Stimulated activated CD8-positive, alpha-beta memory T cell treated with anti-CD3 and anti-CD28 coated beads, Interleukin-15, amount 100 ng/mL, for 4 hours (primary cell): ENCODE measurements at regions not wholly inside any gene's neighbourhood (a gene's known extent, or its start where the extent isn't known, plus 50 kb on each side); places are given as distances from the start of the nearest gene placed in this dataset.
"Not testable (repeated sequence)": the region's sequence is repeated elsewhere in the genome, so short reads cannot be mapped to it uniquely, and the experiment has no call there.

Experiments
- DNase-seq, 2 donors: peaks; one replicate each; pipeline ENCODE4 v3.0.0-alpha.2; 2020; ENCODE audit warnings: low read depth in 2 of 2

DNA sequence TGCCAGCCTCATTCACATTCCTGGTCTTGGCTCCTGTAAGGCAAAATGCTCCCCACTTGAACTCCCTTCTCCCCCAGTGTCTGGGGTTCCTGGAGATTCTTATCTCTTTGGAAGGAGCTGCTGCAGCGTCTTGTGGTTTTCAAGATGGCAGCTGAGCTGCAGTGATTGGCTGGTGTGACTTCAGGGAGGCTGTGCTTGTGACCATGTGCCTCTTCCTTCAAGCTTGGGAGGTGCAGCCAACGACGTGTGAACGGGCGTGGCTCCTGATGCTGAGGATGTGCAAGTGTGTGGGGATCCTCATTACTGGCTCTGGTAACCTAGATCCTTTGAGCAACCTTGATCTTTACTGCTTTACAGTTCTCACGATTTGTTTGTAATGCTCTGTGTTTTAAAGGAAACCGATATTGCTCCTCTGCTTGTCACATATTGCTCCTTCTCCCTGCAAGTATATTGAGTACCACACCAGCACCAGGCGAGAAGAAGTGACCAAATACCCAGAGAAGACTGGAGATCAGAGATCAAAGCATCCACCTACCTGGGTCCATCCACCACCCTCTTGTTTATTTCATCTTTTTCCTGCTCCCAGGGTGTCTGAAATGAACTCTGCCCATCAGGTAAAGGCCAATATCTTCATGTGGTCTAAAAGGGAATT lies 208.5 kb downstream of the FGF9 start:
- DNase-seq: no peak

DNA sequence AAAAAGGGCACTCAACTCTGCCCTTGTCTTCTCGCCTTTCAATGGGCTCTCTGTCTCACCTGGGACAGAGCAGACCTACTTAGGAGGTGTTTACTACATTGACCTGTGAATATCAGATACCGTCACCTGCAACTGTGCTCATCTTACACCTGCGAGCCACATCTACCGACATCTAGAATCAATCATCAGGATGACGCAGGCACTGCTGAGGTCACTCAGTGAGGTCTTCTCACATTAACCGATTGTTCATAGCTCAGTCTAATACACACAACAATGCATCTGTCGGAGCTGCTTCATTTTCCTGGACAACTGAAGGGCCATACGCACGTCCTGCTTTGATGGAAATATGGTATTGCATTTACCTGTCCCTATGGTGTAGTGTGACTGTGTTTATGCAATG lies 211.9 kb downstream of the FGF9 start:
- DNase-seq: no peak

DNA sequence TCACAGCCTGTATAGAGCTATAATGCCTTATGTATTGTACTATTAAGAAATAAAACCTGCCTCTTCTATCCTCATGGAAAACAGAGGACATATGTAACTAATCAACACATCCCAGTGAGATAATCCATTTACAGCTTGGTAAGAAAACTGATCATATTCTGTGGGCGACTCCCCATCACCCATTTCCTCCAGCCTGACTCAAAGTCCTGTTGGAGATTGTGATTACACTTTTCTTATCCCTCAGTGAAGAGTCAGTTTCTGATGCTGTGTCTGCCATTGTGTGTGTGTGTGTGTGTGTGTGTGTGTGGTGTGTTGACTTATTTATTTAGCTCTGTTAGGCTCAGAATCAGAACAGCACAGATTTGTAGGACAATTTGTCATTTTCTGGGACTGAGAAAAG lies 212.8 kb downstream of the FGF9 start:
- DNase-seq: no peak

DNA sequence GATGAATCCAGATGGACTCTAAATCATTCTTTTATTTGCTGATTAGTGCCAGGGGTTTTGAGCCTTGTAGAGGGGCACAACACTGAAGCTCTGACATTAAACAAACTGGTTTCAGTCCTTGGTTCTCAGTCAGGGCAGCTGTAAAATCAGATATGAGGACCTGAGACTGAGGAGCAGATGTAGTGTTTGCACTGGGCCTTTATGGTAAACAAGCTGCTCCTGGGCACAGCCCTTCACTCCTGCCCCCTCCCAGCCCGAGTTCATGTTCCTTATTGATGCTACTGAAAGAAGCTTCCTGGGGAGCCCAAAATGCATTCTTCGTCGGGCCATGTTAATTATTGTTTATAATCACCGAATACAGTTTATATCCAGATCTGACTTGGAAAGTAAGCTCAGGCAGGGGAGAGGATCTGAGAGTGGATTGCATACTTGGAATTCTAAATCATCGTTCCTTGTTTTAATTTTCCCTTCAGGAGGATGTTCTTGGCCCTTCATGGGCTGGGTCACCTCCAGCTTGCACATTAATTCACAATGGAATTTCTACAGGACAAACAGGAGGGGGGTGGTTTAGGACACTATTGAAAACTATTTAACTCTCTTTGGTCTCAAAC lies 213.5 kb downstream of the FGF9 start:
- DNase-seq: no peak

DNA sequence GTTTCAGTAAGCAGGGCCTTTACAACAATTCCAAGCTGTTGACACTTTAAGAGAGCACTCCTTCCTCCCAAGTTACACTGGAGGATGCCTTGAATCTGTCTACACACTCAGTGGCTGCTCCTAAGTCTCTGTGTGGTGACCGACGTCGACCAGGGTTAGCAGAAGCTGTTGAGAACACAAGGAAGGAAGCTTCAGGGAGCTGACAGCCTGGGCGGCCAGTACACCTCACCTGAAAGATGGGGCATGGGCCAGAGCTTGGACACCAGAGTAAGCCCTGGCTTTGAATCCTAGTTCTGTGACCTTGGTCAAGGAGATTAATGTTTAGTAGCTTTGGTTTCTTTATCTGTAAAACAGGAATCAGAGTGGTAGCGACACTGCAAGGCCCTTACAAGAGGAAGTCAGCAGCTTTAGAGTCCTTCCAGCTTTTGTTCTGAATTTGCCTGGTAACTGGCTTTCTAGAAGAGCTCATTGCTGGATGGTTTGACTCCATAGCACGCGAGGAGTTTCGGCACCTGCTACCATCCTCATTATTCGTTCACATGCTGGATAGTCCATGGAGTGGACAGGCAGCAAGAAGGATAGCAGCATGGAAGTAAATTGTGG lies 214.2 kb downstream of the FGF9 start:
- DNase-seq: no peak

DNA sequence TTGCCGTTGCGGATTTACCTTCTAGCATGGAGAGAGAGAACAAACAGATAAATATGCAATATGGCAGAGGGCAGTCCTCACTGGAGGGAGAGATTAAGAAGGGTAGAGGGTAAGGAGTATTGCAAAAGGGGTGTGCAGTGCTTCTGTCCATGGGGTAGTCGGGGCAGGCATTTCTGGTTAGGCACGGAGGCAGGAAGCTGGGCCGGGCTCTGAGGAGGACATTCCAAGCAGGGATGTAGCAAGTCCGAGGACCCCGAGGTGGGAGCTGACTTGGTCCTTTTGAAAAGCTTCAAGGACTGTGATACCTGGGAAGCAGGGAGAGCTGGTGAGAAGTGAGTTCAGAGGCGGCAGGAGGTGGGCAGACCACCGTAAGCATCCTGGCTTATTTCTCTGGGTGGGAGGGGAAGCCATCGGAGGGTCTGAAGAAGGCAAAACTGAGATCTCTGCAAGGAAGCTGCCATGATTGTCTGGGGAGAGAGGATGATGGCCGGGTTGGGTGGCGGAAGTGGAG lies 214.9 kb downstream of the FGF9 start:
- no peak for DNase-seq

DNA sequence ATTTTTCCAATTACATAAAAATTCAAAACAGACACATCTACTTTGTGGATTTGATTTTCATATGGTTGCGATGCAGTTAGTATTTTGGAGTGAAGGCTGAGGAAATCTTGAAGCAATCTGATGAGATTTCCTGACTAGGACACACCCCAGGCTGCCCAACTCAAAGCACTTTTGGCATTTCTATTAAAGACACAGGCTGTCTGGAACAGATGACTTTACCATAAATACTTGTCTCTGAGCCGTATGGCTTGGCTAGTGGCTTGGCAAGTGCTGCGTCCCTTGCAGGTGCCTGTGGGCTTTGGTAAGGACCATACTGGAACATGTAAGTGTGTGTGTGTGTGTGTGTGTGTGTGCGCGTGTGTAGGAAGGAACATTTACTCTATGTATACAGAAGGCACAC lies 218.8 kb downstream of the FGF9 start:
- no peak for DNase-seq

DNA sequence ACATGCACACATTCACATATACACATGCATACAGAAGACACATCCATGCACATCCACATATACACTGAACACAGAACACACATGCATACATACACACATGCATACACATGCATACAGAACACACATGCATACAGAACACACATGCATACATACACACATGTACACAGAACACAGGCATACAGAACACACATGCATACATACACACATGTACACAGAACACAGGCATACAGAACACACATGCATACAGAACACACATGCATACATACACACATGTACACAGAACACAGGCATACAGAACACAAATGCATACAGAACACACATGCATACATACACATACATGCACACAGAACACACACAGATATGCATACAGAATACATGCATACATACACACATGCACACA lies 219.3 kb downstream of the FGF9 start:
- DNase-seq: not testable (repeated sequence)

DNA sequence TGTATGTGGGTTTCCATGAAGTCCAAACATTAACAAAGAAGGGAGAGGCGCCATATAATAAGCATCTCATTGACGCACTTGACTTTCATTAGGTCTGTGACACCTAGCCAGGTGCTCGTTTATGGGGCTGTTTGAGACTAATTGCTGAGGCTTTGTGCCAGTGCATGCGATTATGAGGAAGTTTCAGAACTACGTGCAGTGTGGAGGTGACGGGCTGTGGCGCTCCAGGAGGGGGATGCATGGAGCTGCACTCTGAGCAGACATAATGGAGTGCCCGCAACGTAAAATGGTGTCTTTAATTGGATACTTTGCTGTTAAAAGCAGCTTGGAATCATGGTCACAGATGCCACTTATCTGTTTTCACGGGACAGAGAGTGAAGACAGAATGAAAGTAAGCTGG lies 223.2 kb downstream of the FGF9 start:
- no peak for DNase-seq

DNA sequence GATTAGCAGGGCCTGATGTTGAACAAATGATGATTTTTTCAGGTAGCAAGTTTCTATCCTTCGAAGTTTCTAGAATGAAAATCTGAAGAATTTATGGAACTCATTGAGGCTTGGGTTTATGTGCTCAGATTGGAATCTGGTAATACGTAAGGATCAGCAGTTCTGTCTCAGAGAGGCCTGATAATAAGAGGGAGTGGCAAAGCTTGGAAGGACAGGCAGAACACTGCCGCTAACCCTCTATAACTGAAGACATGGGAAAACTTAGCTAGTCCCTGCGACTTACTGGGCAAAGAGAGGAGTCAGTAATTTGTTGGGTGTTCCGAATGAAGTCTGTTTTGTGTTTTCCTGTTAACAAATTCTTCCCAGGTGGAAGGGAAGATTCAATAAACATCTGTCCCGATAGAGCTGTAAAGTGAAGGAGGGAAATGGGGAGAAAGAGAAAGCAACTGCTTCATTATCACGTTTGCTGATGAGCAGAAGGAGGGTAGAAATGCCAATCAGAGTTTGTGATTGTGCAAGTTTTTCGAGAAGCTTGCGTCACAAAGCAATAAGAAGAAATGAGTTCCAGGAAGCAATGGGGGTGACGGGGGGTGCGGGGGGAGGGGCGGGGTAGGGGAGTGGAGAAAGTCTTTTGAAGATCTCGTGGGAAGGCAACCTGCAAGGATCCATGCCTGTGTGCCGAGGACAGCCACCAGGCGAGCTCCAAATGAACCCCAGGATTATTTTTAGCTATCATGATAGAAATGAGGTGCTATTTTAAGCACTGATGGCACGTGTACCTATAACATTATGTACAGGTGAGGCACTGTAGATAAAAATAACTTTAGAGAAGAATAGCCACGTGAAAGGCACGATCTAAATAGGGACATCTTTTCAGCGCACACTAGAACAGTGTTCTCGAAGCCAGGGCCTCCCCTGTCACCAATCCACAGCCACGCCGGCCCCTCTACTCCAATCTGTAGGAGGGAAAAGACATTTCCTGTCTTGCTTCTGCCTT lies 224.1 kb downstream of the FGF9 start:
- no peak for DNase-seq

DNA sequence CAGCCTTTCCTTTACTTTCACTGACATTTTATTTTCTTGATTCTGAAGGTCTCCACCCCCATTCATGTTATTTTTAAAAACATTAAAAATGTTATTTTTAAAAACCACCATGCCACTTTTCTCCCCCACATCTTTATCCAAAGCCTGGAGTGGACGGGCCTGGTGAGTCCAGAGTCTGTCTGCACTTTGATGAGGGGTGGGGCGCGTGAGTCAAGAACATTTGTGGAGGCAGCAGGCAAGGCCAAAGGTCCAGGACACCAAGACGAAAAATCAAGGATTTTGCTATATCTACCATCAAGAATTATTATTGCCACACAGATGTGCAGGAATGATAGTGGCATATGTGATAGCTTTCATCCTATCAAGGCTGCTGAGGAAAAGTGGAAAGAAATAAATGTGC lies 224.9 kb downstream of the FGF9 start:
- no peak for DNase-seq

DNA sequence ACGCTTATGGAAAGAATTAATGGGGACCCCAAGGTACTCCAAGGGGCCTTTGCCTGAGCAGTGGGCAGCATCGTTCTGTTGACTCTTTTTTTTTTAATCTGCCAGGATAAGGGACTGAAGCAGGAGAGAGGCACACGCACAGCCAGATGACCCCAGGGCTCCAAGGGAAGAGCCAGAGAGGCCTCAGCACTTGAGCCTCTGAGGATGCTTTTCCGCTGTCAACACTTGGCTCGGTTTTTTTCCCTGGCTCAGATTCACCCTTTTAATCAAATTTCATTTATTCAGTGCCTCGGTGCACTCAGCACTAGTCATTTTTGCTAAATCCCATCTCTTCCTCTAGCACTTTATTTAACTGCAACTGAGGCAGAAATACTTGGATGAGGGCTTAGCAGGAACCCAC lies 226.3 kb downstream of the FGF9 start:
- no peak for DNase-seq

DNA sequence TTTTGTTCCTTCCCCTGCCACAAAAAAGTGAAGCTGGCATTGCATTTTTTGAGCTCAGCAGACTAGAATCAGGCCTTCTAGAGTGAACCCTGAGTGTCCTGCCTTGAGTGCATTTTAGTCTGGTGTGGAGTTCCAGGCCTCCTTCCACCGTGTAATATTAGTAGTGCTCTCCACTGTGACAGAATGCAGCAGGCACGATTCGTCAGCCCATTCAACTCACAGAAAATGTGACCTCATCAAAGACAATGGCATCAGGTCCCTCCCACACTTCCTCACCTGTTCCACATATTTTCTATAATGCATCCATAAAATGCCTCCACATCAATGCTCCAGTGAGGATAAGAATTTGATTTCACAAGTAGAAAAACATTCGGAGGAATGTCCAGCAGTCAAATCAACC lies 227.6 kb downstream of the FGF9 start:
- DNase-seq: no peak

DNA sequence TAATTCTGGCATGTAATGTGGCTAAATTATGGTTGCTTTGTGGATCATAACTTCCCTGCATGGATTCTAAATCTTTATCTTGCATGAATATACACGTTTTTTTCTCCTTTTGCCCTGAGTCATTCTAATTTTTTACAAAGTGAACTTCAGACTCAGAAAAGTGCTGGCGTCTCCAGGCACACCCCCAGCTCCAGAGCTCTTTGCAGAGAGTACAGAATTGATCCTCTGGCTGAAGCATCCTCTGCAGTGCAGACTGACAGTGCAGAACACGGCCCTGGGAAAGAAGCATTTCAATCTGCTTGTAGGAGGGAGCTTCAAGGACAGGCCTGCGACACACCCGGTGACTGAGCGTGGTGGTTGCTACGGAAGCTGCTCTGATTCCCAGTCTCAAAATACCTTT lies 228.1 kb downstream of the FGF9 start:
- no peak for DNase-seq

DNA sequence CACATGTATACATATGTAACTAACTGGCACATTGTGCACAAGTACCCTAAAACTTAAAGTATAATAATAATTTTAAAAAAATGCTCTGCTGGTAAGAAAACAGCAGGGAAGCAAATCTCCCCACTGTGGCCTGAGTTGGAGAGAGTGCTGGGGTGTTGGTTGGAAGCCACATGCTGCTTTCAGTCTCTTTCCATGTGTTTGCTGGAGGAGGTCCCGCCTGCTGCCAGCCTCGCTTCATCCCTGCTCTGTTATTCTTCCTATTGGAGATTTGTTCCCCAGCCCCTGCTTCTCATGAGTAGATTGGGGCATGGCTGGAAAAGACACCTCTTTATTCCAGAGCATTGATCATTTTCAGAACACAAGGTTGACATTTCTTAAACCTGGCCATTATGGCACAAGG lies 230.5 kb downstream of the FGF9 start:
- DNase-seq: no peak

DNA sequence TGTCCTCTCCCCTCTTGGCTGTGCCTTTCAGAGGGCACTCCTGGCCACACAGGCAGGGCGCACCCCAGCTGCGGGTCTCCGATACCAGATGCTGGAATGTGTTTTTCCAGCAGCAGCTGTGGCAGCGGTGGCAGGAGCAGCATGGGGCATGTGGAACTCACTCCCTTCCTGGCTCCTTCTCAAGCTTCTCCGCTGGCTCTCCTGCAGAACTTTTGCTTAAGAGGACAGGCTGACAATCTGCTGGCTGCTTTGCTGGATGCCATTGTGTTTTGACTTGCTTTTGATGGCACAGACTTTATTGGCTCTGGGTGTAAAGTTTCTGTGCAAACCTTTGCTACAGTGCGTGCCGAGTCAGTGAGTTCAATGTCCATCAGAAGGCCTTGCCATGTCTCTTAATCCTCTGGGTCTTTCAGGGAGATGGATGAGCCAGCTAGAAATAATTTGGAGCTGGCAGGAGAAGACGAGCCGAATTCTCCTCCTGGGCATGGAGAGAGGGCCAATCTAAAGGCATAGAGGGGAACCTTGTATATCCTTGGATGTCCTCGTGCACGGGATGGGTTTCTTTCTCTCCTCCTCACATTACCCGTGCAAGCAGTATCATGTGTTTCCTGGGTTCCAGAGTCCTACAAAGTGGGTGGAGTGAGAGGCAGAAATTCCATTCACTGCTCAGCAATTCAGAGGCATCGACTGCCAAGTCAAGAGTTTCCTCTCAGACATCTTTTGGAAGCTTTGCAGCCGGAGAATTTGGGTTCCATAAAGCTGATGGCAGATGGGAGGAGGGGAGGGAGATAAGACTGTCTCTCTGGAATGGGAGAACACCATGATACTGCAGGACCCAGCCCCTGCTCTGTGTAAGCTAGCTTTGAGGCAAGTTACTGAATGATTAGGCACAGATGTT lies 231.2 kb downstream of the FGF9 start:
- no peak for DNase-seq

DNA sequence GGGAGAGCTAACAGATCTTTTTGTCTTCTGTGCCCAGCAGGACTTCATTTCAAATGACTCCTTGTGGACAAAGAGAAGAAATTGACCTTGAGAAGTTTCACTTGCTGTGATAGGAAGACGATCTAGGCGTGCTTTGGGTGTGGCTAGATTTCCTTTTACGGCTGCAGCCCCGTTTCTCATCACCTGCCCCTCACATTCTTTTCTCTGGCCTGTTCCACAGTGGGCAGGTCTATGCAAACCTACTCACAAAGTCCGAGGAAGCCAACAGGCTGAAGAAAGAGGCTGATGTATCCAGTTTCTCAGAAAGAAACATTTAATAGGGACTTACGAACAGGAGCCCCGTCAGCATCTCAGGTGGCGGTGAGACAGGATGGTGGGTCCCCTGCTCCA lies 231.8 kb downstream of the FGF9 start:
- no peak for DNase-seq

DNA sequence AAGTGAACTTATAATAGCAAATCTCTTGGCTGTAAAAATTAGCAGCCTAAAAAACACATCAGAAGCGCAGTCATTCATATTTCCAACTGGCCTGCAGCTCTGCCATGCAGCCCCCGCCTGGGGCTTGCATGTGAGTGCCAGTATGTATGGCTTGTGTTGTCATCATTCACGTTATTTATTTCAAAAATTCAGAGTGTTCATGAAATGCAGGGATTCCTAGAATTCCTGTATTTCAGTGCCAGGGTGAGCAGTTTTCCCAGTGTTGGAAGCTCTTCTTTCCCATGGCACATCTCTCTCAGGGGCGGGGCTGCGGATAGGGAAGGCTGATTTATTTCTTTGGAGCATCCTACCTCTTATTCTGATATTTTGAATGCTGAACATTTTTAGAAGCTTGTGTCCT lies 234.6 kb downstream of the FGF9 start:
- DNase-seq: no peak

DNA sequence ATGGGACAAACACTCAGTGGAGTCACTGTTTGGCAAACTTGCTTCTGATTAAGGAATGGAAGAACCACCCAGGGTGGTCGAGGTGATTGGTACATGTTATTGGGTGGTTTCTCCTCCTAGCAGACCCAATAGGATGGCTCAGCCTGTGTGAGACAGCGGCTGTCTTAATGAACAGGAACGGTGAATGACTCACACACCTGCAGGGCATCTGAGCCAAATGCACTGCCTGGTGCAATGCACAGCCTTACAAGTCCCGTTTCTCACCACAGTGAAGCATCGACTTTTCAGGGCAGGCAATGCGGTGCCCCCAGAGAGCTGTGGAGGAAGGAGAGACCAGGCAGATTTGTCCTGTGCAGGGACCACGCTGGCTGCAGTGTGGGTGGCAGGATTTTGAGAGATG lies 238.5 kb downstream of the FGF9 start:
- DNase-seq: no peak

DNA sequence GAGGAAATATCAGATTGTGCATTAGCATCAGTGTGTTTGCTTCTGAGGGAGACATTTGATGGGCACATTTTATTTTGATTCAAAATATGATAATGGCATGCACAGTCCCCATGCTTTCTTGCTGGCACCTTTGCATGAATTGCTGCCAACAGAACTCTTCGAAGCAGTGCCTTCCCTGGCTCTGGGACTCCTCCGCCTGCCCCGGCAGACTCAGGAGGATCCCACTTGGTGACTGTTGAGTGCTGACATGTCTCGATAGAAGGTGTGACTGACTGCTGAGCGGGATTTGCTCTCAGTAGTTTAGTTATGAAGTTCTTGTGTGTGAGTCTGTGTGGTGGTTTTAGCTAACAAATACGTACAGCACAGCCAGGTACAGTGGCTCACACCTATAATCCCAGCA lies 239.7 kb downstream of the FGF9 start:
- no peak for DNase-seq

DNA sequence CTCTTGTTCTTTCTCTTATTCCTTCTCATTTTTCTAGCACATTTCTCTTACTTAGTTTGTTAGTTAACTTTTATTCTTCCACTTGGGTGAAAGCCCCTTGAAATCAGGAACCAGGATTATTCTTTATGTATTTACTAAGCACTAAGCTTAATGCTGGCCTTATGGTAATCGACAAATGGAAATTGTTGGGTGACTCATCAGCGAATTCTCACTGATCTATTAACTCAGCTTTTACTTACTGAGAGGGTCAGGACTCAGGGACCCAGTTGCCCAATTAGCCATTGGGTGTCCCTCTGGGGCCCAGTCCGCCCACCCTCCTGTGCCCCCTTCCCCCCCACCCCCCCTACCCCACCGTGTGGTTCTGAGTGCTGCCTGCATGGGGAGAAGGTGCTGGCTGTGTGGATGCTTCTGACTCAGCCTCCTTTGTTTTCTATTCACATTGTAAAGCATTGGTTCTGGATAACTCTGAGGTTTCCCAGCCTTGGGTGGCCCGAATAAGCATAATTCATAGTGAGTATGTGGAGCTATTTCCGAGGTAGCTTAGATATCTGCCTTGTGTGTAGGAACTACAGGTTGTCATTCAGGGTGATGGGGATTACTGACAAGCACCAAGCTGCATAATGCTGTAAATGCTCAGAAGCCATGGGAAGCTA lies 240.9 kb downstream of the FGF9 start:
- no peak for DNase-seq
